Suprapubic skin (tissue), 3 donors: ENCODE measurements at regions not wholly inside any gene's neighbourhood (a gene's known extent, or its start where the extent isn't known, plus 50 kb on each side); places are given as distances from the start of the nearest gene placed in this dataset.

Experiments used
- CTCF ChIP-seq, 2 donors: fragments of 200-600 bp in 1 of 2; fragments of 450-650 bp in 1 of 2; sonication (generic) in 1 of 2; IDR thresholded peaks; one replicate each; pipeline ENCODE4 v1.5.1; 2016 to 2019; ENCODE audit warnings: antibody characterized with exemption in 2 of 2, mild to moderate bottlenecking in 1 of 2, moderate library complexity in 1 of 2
- POLR2A ChIP-seq, 2 donors: fragments of 450-650 bp; IDR thresholded peaks; one replicate each; pipeline ENCODE4 v1.6.1; 2017; ENCODE audit warnings: antibody characterized with exemption in 2 of 2, mild to moderate bottlenecking in 2 of 2, moderate library complexity in 2 of 2

DNA sequence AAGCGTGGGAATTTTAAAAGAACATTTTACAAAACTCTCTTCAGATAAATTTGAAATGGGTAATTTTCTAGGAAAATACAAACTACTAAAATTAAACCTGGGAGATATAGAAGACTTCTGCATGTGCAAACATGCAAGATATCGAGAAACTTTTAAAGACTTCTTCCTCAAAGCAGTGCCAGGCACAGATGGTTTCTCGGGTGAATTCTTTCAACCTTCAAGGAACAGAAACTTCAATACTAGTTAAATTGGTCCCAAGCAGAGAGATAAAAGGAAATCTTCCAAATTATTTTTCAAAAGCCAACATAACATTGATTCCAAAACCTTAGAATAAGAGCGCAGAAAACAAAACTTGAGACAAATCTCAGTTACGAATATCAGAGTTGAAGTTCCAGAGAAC is 732.7 kb downstream of the PDCD6IP start:
- no peak for TF ChIP-seq CTCF (IDR thresholded peaks at IDR 0.05)
- no peak for TF ChIP-seq POLR2A (IDR thresholded peaks at IDR 0.05)
